ENCODE measurements at regions not wholly inside any gene's neighbourhood (a gene's known extent, or its start where the extent isn't known, plus 50 kb on each side); places are given as distances from the start of the nearest gene placed in this dataset.

GRCh38 chr14:58987591-58987990, 200.9 kb upstream of the DAAM1 start:
- TF ChIP-seq CTCF (IDR thresholded peaks at IDR 0.05; ENCODE audit: low read depth, low read length, poor library complexity, severe bottlenecking) (no peak), EZH2phosphoT487 (IDR thresholded peaks at IDR 0.05; ENCODE audit: borderline replicate concordance, low read length) (no peak)

All from DOHH2 (cell line).